Fibroblast of skin of left quadriceps (primary cell): ENCODE measurements at regions not wholly inside any gene's neighbourhood (a gene's known extent, or its start where the extent isn't known, plus 50 kb on each side); places are given as distances from the start of the nearest gene placed in this dataset.
"Not testable (repeated sequence)": the region's sequence is repeated elsewhere in the genome, so short reads cannot be mapped to it uniquely, and the experiment has no call there.

ENCODE experiments used
- DNase-seq, 2 experiments: peaks; one replicate each; pipeline ENCODE4 v3.0.0-alpha.2; 2013; ENCODE audit warnings: low read depth in 2 of 2

DNA sequence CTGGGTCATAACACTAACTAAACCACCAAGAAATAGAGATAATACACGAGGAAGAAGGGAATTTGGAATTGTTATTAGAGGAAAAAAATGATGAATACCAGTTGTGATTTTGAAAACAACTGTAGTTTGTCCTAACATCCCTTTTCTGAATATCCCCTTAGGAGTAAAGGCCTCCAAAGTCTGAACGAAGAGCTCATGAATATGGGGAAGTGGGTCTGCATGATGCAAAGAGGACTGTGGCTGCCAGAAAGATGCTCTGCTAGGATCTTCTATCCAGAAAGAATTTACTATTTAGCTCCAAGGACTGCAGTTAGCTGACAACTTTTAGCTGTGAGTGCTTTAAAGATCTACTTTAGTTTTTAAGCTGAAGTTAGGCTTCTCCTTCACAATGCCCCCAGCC lies 308.8 kb upstream of the HS3ST5 start:
- no peak for DNase-seq

DNA sequence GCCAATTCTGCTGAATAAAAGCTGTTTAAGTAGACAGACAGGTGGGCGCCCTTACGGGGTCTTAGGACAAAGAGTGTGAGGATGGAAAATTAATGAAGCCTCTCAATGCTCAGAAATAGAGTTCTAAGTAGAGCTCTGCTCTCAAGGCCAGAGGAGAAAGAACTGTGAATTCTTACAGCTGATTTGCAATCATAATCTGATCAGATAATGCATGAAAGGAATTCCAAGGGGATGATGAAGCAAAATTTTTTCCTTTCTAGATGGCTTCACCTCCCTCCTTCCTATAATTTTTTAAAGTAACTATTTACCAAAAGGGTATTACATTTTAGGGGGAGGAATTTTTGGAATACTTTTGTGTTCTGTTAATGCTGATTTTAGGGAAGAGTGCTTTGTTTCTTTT lies 308.1 kb upstream of the HS3ST5 start:
- DNase-seq = no peak

DNA sequence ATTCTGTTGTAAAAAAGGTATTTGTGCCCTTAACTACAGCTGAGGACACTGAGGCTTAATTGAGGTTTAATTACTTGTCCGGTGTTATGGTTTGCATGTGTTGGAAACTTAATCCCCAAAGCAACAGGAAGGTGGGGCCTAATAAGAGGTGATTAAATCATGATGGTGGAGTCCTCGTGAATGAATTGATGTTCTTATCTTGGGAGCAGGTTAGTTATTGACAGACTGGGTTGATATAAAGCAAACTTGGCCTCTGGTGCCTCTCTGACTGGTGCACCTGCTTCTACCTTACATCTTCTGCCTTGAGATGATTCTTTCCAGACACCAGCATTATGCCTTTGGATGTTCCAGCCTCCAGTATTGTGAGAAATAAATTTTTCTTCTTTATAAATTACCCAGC lies 306.5 kb upstream of the HS3ST5 start:
- no peak for DNase-seq

DNA sequence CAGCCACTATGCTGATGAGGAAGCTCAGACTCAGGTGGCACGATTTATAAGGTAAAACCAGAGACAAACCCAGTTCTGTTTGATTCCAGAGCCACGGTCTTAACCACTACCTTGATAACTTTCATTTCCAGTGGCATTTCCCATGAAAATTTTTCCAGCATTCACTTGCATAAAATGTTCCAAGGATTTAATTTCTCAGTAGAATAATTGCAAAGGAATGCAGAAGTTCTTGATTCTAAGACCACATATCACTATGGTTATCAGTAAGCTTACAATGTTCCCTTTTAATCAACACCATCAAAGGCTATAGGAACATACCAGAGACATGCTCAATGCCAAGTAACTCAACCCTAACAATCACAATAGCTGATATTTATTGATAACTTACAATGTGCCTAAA lies 306.0 kb upstream of the HS3ST5 start:
- DNase-seq = no peak

DNA sequence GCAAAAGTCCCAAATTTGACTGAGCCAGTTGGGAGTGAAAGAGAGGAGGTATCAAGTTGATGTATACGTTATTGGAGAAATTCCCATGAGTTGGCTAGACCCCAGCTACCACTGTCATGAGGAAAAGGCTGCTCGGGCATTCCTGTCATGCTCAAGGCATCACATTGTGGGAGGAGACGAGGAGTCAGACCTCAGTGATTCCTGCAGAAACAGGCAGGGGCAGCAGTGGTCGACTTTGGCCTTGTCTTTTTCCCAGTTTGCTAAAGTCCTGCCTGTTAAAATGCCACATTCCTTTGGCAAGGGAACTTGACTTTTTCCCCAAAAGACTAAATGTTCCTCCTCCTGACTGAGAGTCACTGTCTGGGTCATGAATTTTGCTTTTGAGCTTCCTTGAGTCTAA lies 295.5 kb upstream of the HS3ST5 start:
- DNase-seq = no peak

GRCh38 chr6:114634016-114634415 lies 291.2 kb upstream of the HS3ST5 start:
- DNase-seq = no peak

GRCh38 chr6:114626226-114626625 lies 283.4 kb upstream of the HS3ST5 start:
- DNase-seq = not testable (repeated sequence)

- no peak for DNase-seq
These were observed 276.9 kb upstream of the HS3ST5 start for GRCh38 chr6:114619621-114620200.

GRCh38 chr6:114611696-114612095 lies 268.9 kb upstream of the HS3ST5 start:
- no peak for DNase-seq

DNA sequence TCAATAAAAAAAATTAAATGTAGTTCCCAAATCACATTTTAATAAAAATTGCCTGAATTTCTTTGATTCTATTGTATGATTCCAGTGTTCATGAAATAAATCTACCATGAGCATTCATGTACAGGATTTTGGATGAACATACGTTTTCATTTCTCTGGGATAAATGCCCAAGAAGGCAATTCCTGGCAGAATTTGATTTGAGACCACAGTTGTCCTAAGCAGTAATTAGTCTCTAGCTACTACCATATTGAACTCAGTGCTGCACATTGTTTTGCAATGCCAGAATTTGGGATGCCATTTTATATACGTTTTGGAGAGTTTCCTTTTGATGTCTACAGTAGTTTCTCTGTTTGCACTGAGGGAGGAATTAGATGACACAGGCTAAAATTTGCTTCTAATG lies 265.3 kb upstream of the HS3ST5 start:
- no peak for DNase-seq

- no peak for DNase-seq
These were observed 262.8 kb upstream of the HS3ST5 start for GRCh38 chr6:114605656-114606055.

DNA sequence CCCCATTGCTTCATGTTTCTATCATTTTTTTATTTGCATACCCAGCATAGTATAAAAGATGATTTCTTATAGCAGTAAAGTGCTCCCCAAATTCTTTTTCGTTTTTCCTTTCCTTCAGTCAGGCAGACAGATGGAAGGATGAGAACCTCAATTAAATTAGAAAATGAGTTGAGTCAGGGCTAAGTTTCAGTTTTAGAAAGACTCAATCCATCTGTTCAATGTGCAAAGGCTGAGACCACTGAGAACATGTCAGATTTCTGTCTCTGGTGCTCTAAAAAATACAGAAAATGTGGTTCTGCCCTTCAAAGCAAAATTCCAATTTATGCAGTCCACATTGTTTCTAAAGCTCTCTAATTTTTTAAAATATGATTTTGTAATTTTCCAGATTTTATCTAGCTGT lies 257.6 kb upstream of the HS3ST5 start:
- no peak for DNase-seq

- no peak for DNase-seq
These were observed 252.8 kb upstream of the HS3ST5 start for GRCh38 chr6:114595591-114595990.

DNA sequence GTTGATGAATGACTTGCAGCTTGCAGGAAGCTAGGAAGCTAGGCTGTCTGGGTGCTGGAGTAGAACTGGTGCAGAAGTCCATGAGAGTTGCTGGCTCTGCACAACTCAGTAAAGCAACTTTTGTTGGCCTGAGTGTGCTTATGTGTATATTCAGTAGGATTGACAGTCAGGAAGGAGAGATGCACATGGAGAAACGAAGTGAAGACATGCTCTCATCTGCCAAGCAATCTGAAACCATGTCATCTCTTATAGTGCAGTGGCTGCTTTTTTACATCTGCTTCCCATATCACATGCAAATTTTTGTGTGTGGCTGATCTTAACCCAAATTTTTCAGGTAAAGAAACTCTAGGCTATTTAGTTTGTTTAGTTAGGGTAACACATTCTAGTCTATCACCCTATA lies 252.4 kb upstream of the HS3ST5 start:
- DNase-seq = no peak

DNA sequence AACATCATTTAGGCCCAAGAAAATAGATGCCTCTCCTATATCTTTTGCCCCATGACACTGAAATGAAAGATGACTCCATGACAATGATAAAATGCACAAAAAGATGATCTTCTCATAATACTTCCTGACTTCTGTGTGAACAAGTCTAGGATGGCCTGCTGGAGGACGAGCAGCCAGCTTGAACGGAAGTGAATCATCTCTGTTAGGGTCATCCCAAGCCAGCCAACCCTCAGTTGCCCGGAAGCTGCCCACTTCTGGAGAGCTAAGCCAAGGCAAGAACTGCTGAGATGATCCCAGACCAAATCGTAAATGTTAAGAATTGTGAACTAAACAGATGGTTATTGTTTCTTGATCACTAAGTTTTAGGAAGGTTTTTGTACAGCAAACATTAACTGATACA lies 249.7 kb upstream of the HS3ST5 start:
- no peak for DNase-seq

- no peak for DNase-seq
These were observed 245.9 kb upstream of the HS3ST5 start for GRCh38 chr6:114588726-114589125.

- no peak for DNase-seq
These were observed 243.5 kb upstream of the HS3ST5 start for GRCh38 chr6:114586298-114586697.

- DNase-seq = no peak
These were observed 238.5 kb upstream of the HS3ST5 start for GRCh38 chr6:114581293-114581692.

DNA sequence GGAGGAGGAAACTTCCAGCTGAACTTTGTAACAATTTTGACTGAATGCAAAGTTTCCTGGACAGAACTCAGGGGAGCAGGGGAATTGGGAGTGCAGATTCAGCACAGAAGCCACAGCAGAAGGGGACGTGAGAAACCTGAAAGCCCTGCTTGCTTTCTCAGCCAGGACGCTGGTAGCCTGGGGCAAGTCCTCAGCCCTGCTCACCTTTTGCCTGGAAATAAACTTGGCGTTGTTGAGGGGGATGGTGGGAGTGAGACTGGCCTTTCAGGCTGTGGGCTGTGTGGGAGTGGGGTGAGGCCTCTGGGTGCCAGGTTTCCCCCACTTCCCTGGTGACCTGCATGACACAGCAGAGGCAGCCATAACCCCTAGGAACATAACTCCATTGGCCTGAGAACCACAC lies 238.1 kb upstream of the HS3ST5 start:
- no peak for DNase-seq

DNA sequence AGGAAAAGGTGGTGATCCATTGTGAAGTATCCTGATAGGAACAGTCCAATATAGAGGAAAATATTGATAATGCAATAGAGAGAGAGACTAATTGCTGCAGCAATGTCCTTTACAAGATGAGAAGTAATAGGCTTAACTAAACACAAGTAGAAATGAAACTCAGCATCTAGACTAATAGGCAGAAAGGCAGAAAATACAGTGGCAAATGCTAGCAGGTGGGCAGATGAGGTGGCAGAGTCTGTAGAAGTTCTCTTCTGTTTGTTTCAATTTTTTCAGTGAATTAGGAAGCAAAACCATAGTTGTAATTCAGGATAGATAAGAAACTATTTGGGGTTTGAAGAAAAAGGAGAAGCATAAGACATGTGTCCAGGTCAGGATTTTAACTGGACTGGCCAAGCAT lies 236.7 kb upstream of the HS3ST5 start:
- no peak for DNase-seq

- no peak for DNase-seq
These were observed 234.3 kb upstream of the HS3ST5 start for GRCh38 chr6:114577109-114577508.

- no peak for DNase-seq
These were observed 233.5 kb upstream of the HS3ST5 start for GRCh38 chr6:114576330-114576729.

- DNase-seq = no peak
These were observed 226.8 kb upstream of the HS3ST5 start for GRCh38 chr6:114569669-114570068.

DNA sequence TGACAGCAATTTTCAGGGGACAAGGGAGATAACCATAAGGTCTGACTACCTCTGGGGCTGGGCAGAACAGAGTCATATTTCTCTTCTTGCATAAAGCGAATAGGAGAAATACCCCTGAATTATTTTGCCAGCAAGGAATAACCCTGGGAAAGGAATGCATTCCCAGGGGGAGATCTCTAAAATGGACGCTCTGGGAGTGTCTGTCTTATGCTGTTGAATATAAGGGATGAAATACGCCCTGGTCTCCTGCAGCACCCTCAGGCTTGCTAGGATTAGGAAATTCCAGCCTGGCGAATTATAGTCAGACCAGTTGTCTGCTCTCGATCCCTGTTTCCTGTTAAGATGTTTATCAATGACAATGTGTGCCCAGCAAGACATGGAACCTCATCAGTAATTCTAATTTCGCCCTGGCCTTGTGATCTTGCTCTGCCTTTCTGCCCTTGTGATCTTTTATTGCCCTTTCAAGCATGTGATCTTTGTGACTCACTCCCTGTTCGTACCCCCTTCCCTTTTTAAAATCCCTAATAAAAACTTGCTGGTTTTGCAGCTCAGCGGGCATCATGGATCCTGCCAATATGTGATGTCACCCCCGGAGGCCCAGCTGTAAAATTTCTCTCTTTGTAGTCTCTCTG lies 221.6 kb upstream of the HS3ST5 start:
- no peak for DNase-seq
